ENCODE measurements at regions not wholly inside any gene's neighbourhood (a gene's known extent, or its start where the extent isn't known, plus 50 kb on each side); places are given as distances from the start of the nearest gene placed in this dataset.

GRCh38 chr20:60507087-60507694, 549.0 kb downstream of the CDH26 start:
- WGBS, 3 donors = 23 to 29% (median 26%) methylated on average over 9 of the region's 9 CpGs
- no peak for TF ChIP-seq EP300 (IDR thresholded peaks at IDR 0.05)
- TF ChIP-seq CTCF (IDR thresholded peaks at IDR 0.05) = no peak
- no peak for TF ChIP-seq POLR2A (IDR thresholded peaks at IDR 0.05)
- no peaks in the 10 kb centered on the region for H3K4me1 ChIP-seq (ENCODE audit: insufficient read depth)
- no peaks in the 10 kb centered on the region for H3K36me3 ChIP-seq
- H3K27ac ChIP-seq = no peak overlapping the region
- no peaks in the 10 kb centered on the region for H3K9me3 ChIP-seq
- H3K4me3 ChIP-seq = no peak overlapping the region
- intact Hi-C loops (cut with DNase I) = no loop called here
- DNase-seq = no peak
- no peaks in the 10 kb centered on the region for H3K27me3 ChIP-seq

- Histone ChIP-seq H3K27ac (no peak overlapping the region), H3K27me3 (no peaks in the 10 kb centered on the region), H3K4me1 (ENCODE audit: insufficient read depth) (no peaks in the 10 kb centered on the region), H3K9me3 (no peaks in the 10 kb centered on the region), H3K4me3 (no peak overlapping the region), H3K36me3 (no peaks in the 10 kb centered on the region)
- WGBS, 3 donors = 70 to 84% (median 77%) methylated on average over 4 of the region's 4 CpGs
- intact Hi-C loops (cut with DNase I) = no loop called here
- no peak for DNase-seq
- TF ChIP-seq EP300 (IDR thresholded peaks at IDR 0.05) (no peak), POLR2A (IDR thresholded peaks at IDR 0.05) (no peak), CTCF (IDR thresholded peaks at IDR 0.05) (no peak)
Measured at GRCh38 chr20:60509407-60509806, 551.2 kb downstream of the CDH26 start.

- Histone ChIP-seq H3K4me3 (no peak overlapping the region), H3K9me3 (no peaks in the 10 kb centered on the region), H3K27ac (no peak overlapping the region), H3K27me3 (no peaks in the 10 kb centered on the region), H3K36me3 (no peaks in the 10 kb centered on the region), H3K4me1 (ENCODE audit: insufficient read depth) (no peaks in the 10 kb centered on the region)
- intact Hi-C loops (cut with DNase I) = no loop called here
- TF ChIP-seq CTCF (IDR thresholded peaks at IDR 0.05) (no peak), EP300 (IDR thresholded peaks at IDR 0.05) (no peak), POLR2A (IDR thresholded peaks at IDR 0.05) (no peak)
- DNase-seq = no peak
- WGBS, 3 donors = 66 to 72% (median 67%) methylated on average over 4 of the region's 4 CpGs
Measured at GRCh38 chr20:60510356-60510755, 552.1 kb downstream of the CDH26 start.

- H3K27ac ChIP-seq = no peak overlapping the region
- no peak for TF ChIP-seq CTCF (IDR thresholded peaks at IDR 0.05)
- TF ChIP-seq EP300 (IDR thresholded peaks at IDR 0.05) = no peak
- TF ChIP-seq POLR2A (IDR thresholded peaks at IDR 0.05) = no peak
- H3K4me3 ChIP-seq = no peak overlapping the region
- H3K27me3 ChIP-seq = no peaks in the 10 kb centered on the region
- 34 to 57% (median 44%) methylated on average over 4 of the region's 4 CpGs for WGBS, 3 donors
- intact Hi-C loops (cut with DNase I) = no loop called here
- H3K9me3 ChIP-seq = no peaks in the 10 kb centered on the region
- H3K36me3 ChIP-seq = no peaks in the 10 kb centered on the region
- H3K4me1 ChIP-seq (ENCODE audit: insufficient read depth) = no peaks in the 10 kb centered on the region
- no peak for DNase-seq
Measured at GRCh38 chr20:60512443-60512842, 554.2 kb downstream of the CDH26 start.
